ENCODE measurements at regions not wholly inside any gene's neighbourhood (a gene's known extent, or its start where the extent isn't known, plus 50 kb on each side); places are given as distances from the start of the nearest gene placed in this dataset.

DNA sequence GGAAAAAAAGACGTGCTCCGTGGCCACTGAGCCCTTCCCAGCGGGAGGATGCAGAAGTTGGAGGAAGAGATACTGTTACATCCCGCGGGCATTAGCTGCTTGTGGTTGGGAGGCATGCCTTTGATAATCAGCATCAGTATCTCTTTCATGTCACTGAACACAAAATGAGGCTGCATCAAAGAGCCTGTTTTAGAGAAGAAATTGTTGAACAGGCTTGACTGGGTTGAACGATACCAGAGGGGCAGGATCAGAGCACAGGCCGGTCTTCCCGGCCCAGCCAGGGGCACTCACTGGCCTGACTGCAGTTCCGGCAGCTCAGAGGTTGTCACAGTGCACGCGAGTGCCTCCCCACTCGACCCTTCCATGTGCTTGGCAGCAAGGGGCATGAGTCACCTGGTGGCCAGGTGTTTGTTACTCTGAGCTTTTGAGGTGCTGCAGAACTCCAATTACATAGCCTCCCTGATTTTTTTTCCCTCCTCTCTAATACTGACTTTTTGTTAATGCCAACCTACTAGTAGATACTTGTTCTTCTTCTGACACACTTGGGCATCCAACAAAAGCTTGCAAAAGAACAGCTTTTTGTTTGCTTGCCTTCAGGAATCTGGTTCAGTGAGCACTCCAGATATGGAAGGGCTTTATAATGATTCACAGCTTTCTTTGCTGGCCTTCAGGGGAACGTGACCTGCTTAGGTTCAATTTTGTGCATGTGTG is 121.6 kb downstream of the VAPA start:
- DNase-seq: no peak

DNA sequence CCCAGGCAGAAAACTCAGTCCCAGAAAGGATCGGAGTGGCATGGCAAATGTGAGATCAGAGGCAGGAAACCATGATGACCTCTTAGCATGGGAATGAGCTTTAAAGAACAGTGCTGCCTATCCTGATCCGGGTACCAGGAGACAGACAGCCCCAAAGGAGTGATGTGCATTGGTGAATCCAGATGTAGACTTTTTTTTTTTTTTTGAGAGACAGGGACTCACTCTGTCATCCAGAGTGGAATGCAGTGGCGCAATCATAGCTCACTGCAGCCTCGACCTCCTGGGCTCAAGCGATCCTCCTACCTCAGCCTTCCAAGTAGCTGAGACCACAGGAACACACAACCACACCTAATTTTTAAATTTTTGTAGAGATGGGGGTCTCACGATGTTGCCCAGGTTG is 122.7 kb downstream of the VAPA start:
- DNase-seq: no peak

DNA sequence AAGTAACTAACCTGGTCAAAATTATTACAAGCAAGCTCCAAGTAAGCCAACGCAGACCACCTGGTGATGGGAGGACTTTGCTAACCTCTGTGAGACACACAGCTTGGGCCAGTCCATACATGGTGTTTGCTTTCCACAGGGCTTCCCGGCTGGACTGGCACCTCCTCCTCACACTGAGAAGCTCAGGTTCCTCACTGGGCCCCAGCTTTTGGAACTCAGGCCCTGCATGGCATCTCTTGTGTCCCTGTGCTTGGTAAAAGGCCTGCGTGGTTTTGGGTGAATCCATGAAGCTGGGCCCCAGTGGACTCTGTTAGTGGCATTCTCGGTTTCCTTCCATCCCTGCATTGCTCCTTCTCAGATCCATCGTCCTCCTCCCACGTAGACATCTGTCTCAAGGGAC is 123.4 kb downstream of the VAPA start:
- DNase-seq: no peak

DNA sequence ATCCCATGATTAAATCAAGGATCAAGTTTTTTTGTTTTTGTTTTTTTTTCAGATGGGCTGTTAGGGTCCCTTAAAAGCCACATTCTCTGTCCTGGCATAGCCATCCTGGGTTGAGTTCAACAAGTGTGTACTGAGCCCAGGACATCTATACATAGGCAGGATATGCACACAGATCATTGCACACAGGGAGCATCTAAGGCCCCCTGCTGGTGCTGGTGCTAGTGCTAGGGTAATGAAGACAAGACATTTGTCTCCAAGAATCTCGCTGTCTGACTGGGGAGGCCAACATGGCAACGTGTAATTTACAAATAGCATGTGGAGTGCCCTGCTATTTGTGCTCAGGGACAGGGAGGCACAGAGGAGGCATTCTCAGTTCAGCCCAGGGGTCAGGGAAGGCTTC is 124.5 kb downstream of the VAPA start:
- DNase-seq: no peak

DNA sequence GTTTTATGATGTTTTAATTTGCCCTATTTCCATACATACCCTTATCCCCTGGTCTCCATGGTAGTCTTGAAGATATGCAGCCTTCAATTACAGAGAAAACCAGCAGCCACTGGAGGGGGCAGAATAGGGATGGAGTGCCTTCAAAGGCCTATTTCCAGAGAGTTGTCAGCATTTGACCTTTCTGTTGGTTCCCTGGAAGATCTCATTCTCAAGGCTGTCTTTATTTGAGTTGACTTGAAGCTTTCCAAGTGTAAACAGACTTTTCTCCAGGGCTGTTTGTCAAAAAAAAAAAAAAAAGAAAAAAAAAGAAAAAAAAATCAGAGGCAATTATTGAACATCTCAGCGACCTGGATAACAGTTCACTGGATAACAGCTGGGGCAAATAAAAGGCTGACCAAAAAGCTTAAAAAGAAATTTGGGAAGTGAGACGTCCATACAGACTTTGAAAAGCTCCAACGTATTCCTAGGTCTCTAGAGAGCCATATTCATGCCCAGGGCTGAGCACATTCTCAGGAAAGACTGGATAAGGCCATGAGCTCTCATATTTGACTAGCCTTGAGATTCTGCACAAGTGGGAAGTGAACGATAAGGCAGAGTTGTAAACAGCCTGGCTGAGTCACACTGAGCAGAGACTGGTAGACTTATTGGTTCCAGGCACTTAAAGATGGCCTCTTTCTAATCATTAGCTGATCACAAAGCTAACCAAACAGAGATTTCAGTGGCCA is 126.6 kb downstream of the VAPA start:
- no peak for DNase-seq

DNA sequence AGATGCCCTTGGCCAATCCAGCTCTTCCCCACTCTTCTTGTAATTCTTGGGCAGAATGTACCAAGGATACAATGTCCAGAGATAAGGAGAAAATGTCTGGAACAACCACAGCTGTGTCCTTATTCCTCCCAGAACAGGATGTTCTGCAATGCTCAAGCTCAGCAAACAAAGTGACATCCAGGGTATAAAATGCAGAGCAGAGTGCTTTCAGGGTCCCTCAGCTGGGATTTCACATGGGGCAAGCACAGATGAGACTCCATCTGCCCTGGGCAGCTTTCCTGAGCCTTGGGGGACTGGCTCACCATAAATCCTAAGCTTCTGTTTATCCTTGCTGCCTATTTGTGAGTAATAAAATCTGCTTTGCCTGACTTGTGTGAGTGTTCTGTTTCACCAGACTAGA is 127.4 kb downstream of the VAPA start:
- DNase-seq: no peak

DNA sequence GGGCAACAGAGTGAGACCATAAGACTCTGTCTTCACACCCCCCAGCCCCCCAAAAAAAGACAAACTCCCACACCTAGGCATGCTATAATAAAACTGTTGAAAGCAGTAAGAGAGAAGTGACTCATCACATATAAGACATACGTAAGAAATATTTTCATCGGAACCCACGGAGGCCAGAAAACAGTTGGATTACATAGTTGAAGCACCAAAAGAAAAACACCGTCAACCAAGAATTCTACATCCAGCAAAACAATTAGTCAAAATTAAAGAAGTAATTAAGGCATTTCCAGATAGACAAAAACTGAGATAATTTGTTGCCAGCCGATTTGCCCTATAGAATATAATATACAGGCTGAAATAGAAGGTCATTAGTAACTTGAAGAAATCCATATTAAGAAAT is 128.7 kb downstream of the VAPA start:
- DNase-seq: no peak

DNA sequence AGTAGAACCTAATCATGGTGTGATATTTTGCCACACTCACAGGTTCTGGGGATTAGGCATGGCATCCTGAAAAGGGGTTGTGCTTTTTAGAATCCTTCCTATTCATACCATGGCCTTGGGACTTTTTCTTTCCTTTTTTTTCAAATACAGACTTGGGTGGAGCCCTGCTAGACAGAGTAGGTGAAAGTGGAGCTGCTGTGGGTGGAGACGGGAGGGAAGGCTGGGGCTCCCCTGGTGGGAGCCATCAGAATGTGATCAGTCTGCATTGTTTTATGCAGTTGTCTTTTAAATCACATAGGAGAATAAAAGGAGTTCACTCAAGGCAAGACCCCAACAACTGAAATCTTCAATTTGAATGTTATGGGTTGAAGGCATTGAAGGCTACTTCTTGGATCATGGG is 130.2 kb downstream of the VAPA start:
- no peak for DNase-seq

DNA sequence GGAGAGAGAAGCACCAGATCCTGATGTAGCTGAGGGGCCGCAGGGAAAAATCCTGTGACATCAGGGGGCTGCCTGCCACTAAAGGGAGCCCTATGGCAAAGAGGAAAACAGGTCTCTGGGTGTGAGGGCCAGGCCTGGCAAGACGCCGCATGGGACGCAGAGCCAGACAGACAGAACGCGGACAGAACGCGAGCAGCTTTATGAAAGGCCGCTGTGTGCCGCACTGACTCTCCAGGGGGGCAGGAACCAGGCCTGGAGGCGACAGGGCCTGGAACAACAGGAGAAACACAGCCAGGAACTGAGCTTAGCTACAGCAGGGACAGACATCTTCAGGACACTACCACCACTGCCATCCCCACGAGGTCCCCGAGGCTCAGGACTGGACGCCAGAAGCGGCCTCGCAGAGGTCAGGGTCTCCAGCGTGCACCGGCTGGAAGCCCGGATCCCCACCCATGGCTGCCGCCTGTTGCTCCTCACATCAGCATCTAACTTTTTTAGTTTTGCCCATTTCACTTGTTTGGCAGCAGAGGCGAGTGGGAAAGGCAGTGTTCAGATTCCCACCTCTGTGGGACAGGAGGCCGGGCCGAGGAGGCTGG is 131.6 kb downstream of the VAPA start:
- no peak for DNase-seq

DNA sequence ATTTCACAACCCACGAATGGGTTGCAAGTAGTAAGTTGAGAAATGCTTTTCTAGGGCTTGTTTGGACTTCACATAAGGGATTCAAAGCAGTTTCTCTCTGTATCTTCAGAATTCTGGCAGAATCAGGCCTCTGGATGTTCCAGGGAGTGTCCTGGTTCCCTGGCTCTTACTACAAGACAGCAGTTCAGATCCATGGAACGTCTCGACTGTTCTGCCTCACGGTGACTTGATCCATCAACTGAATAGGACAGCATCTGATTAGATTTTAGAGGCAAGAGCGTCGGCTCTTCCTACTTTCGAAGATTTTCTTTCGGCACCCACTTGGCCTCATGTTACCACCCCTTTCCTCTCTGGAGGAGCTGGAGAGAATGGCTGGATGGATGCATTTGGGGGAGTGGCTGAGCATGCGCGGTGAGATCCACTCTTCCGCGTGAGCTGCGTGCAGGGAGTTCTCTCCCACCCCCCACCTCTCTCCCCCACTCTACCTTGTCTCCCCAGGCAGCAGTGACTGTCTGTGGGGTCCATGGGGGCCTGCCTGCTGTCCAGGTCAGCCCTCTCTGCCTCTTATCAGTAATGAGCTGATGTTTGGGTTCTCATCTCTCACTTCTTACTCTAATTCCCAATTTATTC is 132.5 kb downstream of the VAPA start:
- DNase-seq: no peak

DNA sequence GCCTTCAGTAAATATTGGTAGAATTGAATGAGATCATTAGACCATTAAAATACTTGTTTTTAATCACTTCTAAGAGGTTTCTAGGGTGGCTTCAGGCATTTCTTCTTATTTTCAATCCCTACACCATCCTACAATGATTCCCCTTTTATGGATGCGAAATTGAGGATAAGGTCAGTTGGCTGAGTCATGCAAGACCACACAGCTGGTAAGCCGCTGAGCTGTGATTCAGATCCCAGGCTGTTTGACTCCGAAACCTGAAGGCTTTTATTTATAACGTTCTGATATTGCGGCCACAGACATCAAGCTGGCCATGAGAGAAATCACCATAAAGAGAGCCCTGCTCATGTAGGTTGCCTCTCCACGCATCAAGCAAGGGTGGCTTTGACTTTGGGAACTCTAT is 133.4 kb downstream of the VAPA start:
- DNase-seq: no peak

DNA sequence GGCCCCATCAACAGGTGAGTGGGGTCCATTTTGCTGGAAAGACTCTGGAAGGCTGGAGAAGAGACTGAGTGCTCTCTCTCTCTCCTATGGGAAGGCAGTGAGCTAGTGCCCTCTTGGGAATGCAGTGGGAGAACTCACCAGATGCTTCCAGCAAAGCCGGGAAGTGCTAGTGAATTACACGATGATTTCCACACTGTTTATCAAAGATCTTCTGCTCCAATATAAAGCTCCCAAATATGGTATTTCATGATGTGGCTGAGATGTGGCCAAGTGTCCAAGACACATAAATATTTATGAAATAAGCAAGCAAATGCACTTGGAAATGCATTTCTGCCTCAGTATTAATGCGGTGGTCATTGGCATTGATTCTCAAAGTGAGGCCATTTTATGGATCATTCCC is 135.9 kb downstream of the VAPA start:
- DNase-seq: no peak

DNA sequence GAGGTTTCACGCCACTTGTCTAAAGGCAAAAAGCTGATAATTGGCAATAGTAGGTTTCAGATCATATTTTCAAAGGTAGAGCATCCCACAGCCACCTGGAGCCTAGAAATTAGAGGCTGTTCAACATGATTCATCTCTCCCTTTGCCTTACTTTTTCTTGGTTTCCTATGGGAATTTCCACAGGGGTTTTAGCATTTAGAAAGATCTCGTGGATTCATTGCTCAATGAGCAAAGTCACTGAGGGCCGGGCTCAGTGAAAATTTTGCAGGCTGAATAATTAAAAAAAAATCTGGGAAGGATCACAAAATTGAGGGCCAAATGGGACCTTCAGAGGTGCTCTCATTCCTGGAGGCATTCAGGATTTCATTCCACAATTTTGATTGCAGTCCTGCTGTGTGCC is 137.1 kb downstream of the VAPA start:
- no peak for DNase-seq

DNA sequence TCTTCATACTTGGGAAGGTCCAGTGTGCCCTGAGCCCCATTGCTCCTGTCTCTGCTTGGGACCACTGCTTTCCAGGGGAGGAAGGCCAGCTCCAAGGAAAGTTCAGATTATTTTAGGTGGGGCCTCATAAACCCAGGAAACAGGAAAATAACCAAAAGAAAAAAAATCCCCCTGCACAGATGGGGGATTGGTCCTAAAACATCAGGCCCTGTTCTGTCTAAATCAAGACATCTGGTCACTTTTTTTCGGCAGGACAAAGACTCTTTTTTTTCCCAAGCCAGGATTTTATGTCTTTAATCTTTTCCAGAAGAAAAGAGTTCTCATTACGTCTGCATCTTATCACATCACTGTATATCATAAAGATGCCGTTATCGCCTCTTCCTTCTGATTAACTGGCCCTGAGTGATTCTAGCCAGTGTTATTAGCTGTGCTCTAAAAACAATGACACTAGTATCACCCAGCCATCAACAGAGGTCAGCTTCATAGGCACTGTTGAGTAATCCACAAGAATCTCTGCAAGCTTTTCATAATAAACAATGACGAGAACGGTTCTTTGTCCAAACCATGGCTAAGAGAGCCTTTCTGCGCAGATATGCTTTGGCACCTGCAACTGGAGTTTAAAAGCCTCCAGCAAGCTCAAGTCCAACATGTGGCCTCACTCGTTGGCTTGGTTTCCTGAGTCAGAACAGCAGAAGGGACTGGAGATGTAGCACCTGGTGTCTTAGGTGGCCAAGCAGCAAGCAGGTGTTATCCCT is 138.2 kb downstream of the VAPA start:
- no peak for DNase-seq

DNA sequence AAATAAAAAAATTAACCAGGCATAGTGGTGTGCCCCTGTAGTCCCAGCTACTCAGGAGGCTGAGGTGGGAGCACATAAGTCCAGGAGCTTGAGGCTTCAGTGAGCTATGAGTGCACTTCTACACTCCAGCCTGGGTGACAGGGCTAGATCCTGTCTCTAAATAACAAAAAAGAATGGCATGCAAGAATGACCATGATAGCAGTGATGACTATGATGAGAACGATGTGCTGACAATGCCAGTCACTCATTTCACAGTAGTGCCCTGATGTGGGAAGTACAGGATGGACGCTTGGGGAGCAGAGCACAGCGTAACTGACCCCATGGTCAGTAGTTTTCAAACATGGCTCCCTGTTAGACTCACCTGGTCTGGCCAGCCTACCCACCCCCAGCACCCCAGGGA is 139.1 kb downstream of the VAPA start:
- no peak for DNase-seq

DNA sequence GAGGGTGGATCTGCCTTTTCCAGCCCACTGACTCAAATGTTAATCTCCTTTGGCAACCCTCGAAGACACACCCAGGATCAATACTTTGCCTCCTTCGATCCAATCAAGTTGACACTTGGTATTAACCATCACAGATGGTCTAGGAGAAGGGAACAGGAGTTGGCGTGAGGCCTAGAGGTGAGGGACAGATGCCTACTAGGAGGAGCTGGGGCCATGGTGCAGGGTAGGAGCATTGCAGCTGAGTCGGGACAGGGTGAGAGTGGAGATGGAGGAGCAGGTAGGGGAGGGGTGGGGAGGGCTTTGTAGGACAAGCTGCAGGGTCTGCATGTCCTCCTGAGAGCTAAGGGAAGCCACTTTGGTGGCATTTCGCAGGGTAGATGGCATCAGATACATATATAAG is 140.0 kb downstream of the VAPA start:
- DNase-seq: no peak

DNA sequence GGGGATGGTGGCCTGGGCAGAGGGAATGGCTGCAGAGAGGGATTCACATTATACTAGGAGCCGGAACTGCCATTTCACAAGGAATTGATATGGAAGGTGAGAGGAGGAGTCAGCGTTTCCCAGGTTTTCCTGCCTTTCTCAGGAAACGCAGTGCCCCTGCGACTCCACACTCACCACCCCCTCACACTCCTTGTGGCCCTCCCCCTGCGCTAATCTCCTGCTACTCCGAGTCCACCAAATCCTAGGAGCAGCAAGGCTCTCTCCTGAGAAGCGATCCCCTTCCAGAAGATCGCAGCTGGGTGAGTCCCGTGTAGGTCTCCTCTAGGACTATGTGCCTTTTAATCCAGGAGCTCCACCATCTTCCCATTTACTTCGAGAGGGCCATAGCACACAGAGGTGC is 140.6 kb downstream of the VAPA start:
- no peak for DNase-seq

DNA sequence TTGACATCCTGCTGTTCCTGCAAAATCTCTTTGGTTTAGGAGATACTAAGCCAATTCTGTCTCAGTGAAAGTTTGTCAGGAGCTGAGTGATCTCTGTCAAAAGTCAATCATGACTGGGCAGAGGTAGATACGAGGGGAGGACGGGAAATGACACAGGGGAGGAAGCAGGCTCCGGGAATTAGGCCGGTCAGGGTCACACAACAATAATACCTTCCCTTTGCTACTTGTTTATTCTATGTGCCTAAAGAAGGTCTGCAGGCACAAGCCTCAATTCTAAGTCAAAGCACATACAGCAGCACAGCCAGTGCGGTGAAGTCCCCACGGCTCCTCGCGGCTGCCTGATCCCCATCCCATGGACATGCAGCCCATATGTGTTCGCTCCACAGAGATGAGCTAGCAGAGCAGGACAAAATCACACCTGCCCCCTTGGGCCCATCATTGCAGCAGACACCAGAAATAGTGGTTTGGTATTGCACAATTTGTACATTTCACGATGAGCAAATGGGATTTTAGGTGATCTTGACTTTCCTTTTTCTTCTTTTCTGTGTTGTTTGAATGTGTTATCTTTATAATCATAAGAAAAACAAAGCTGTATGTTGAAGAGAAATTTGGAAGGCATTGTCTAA is 141.4 kb downstream of the VAPA start:
- no peak for DNase-seq

DNA sequence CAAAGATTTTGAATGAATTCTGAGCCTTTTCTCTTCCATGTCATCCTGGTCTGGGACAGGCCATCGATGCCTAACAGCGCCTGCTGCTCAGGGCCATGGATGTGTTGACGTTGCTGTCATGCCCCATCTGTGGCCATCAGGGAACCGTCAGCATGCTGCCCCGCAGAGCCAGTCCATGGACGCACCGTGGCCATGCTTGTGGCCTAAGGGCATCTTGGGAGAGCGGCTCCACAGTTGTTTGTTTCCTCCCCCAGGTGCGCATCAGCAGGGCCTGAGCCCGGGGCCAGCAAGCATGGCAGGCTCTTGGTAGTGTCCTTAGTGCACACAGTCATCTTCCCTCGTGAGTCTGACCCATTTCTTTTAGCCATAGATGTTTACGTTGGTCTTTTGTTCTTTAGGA is 142.7 kb downstream of the VAPA start:
- DNase-seq: no peak

DNA sequence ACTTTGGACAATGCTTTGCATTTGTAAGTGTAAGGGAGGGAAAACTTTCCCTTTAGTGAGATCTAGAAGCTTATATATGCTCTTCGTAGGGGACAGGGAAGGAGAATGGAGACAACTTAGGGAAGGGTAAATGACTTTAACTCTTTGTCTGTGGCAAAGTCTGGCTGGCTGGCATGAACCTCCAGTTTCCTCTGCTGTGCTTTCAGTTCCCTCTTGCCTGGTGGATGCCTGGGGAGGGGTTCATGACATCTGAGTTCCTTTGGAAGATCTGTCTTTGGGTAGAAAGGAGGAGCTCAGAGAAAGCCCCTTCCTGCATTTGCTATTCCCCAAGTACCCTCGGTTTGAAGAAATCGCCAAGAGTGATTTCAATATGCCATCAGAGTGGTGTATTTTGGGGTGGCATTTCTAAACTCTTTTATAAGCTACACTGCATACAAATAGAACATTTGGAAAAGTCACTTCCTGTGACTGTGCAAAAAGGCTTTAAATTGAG is 143.6 kb downstream of the VAPA start:
- DNase-seq: peak in 1 of 2 experiments; percentile 3

DNA sequence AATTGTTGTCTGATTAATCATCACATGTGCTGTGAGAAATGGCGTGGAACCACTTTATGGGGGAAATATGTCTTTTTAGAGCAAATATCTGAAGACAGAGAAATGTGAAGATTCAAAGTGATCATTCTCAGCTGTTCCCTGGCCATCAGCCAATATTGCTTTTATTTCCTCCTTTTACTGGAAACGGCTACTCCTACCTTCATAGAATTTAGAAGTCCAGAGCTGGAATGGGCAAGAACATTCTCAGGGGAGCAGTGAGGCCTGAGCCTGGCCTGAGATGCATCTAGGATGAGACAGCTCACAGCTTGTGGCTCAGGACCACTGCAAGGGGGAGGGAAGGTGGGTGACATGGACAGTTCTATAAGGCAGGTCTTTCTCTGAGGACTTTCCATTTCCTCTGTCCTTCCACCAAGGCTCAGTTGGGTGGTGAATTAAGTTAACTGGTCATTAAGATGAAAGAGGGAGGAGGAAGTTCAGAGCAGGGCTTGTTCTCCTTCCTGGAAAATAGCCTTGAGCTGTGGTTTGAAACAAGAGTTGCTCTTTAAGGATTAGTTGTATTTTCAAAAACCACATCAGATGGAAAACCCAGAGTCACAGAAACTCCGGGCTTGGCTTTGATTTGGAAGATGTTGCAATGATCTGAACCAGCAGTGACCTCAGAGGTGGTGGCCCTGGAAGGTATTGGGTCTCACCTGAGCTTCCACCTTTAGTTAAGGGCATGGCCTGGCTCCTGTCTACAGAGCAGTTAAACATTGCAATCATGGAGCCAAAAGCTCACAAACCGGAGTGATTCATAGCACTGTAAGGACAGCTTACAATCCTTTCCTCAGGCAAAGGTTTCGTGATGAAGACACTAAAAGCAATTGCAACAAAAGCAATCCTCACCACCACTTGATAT is 144.3 kb downstream of the VAPA start:
- peak; percentile 3 to 34 for DNase-seq
